GM04503 (cell line): ENCODE measurements at regions not wholly inside any gene's neighbourhood (a gene's known extent, or its start where the extent isn't known, plus 50 kb on each side); places are given as distances from the start of the nearest gene placed in this dataset.

Experiments
- DNase-seq: peaks from one replicate; pipeline ENCODE4 v3.0.0-alpha.2; 2012; ENCODE audit warnings: low read depth

GRCh38 chr9:13990331-13990730 lies 323.6 kb downstream of the NFIB start:
- DNase-seq, result no peak

- no peak for DNase-seq
These were observed 325.0 kb downstream of the NFIB start for GRCh38 chr9:13988944-13989343.

GRCh38 chr9:13983607-13984006 lies 330.3 kb downstream of the NFIB start:
- no peak for DNase-seq

- no peak for DNase-seq
These were observed 334.0 kb downstream of the NFIB start for GRCh38 chr9:13979941-13980318.

- no peak for DNase-seq
These were observed 338.2 kb downstream of the NFIB start for GRCh38 chr9:13975611-13976290.

- DNase-seq, result no peak
These were observed 339.1 kb downstream of the NFIB start for GRCh38 chr9:13974891-13975290.

GRCh38 chr9:13971966-13972655 lies 341.8 kb downstream of the NFIB start:
- no peak for DNase-seq

GRCh38 chr9:13971415-13971814 lies 342.5 kb downstream of the NFIB start:
- no peak for DNase-seq

GRCh38 chr9:13970426-13970825 lies 343.5 kb downstream of the NFIB start:
- no peak for DNase-seq

- DNase-seq, result no peak
These were observed 343.9 kb downstream of the NFIB start for GRCh38 chr9:13970018-13970417.

GRCh38 chr9:13967438-13967837 lies 346.5 kb downstream of the NFIB start:
- DNase-seq, result no peak

- no peak for DNase-seq
These were observed 346.9 kb downstream of the NFIB start for GRCh38 chr9:13967011-13967410.

- no peak for DNase-seq
These were observed 350.8 kb downstream of the NFIB start for GRCh38 chr9:13963005-13963653.

GRCh38 chr9:13962006-13962405 lies 351.9 kb downstream of the NFIB start:
- no peak for DNase-seq

GRCh38 chr9:13960011-13960765 lies 353.8 kb downstream of the NFIB start:
- DNase-seq, result no peak

GRCh38 chr9:13958672-13959071 lies 355.3 kb downstream of the NFIB start:
- no peak for DNase-seq

- DNase-seq, result no peak
These were observed 356.9 kb downstream of the NFIB start for GRCh38 chr9:13957089-13957488.

- no peak for DNase-seq
These were observed 357.8 kb downstream of the NFIB start for GRCh38 chr9:13956107-13956506.

- DNase-seq, result no peak
These were observed 361.0 kb downstream of the NFIB start for GRCh38 chr9:13952906-13953305.

GRCh38 chr9:13948037-13948436 lies 365.9 kb downstream of the NFIB start:
- no peak for DNase-seq

GRCh38 chr9:13943176-13943575 lies 370.8 kb downstream of the NFIB start:
- no peak for DNase-seq

GRCh38 chr9:13942695-13943094 lies 371.2 kb downstream of the NFIB start:
- DNase-seq, result peak; percentile 66

- DNase-seq, result no peak
These were observed 371.7 kb downstream of the NFIB start for GRCh38 chr9:13942201-13942600.
